ENCODE measurements at regions not wholly inside any gene's neighbourhood (a gene's known extent, or its start where the extent isn't known, plus 50 kb on each side); places are given as distances from the start of the nearest gene placed in this dataset.

DNA sequence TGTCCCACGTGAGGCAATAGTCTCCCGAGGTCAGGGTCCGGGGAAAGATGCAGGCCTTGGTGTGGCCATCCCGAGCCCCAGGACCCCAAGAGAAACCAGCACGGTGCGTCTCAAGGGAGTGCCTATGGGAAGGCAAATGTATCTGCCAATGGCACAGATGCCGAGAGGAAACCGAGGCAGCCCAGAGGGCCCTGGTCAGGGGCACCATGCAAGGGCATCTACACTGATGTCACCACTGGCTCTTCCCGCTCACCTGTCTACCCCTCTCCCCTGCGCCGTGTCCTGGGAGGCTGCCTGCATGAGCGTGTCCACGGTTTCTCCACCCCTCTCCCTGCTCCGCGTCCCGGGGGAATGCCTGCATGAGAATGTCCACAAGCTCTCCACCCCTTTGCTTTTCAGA lies 1318.8 kb downstream of the TBC1D22A start:
- Histone ChIP-seq H3F3A (ENCODE audit: control insufficient read depth, insufficient read depth) (peaks cover 10% of the 10 kb centered on the region), H3K27ac (ENCODE audit: low read depth, low read length) (no peak overlapping the region), H3K36me3 (ENCODE audit: control insufficient read depth, low read length) (no peaks in the 10 kb centered on the region), H3K4me1 (ENCODE audit: control insufficient read depth, low read length) (peaks cover 100% of the 10 kb centered on the region), H3K9me3 (ENCODE audit: control insufficient read depth, insufficient read depth, low read length) (no peaks in the 10 kb centered on the region), H3K9me2 (replicated peaks; ENCODE audit: control insufficient read depth, low read length) (no peaks in the 10 kb centered on the region), H4K20me1 (ENCODE audit: control insufficient read depth, insufficient read depth, low read depth, low read length) (no peaks in the 10 kb centered on the region), H3K4me2 (ENCODE audit: low read length) (no peak overlapping the region), H3K27me3 (ENCODE audit: control insufficient read depth, low read length) (no peaks in the 10 kb centered on the region), H3K4me3 (ENCODE audit: low read length) (no peak overlapping the region), H3K79me2 (ENCODE audit: control insufficient read depth, low read length) (no peaks in the 10 kb centered on the region)
- no peak for TF ChIP-seq EZH2phosphoT487 (IDR thresholded peaks at IDR 0.05; ENCODE audit: borderline replicate concordance, low read length)
- TF ChIP-seq, protein P1, sequence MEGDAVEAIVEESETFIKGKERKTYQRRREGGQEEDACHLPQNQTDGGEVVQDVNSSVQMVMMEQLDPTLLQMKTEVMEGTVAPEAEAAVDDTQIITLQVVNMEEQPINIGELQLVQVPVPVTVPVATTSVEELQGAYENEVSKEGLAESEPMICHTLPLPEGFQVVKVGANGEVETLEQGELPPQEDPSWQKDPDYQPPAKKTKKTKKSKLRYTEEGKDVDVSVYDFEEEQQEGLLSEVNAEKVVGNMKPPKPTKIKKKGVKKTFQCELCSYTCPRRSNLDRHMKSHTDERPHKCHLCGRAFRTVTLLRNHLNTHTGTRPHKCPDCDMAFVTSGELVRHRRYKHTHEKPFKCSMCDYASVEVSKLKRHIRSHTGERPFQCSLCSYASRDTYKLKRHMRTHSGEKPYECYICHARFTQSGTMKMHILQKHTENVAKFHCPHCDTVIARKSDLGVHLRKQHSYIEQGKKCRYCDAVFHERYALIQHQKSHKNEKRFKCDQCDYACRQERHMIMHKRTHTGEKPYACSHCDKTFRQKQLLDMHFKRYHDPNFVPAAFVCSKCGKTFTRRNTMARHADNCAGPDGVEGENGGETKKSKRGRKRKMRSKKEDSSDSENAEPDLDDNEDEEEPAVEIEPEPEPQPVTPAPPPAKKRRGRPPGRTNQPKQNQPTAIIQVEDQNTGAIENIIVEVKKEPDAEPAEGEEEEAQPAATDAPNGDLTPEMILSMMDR (IDR thresholded peaks at IDR 0.05; ENCODE audit: low read depth, low read length, poor library complexity, severe bottlenecking), result no peak

- peaks cover 96% of the 10 kb centered on the region for H3K4me1 ChIP-seq (ENCODE audit: control insufficient read depth, low read length)
- H3K4me3 ChIP-seq (ENCODE audit: low read length), result no peak overlapping the region
- TF ChIP-seq EZH2phosphoT487 (IDR thresholded peaks at IDR 0.05; ENCODE audit: borderline replicate concordance, low read length), result no peak
- TF ChIP-seq, protein P1 (IDR thresholded peaks at IDR 0.05; ENCODE audit: low read depth, low read length, poor library complexity, severe bottlenecking), result no peak
- no peaks in the 10 kb centered on the region for H3K27me3 ChIP-seq (ENCODE audit: control insufficient read depth, low read length)
- H4K20me1 ChIP-seq (ENCODE audit: control insufficient read depth, insufficient read depth, low read depth, low read length), result no peaks in the 10 kb centered on the region
- H3K9me2 ChIP-seq (replicated peaks; ENCODE audit: control insufficient read depth, low read length), result no peaks in the 10 kb centered on the region
- peak overlapping the region; percentile 38 for H3K4me2 ChIP-seq (ENCODE audit: low read length)
- peaks cover 10% of the 10 kb centered on the region for H3F3A ChIP-seq (ENCODE audit: control insufficient read depth, insufficient read depth)
- H3K79me2 ChIP-seq (ENCODE audit: control insufficient read depth, low read length), result no peaks in the 10 kb centered on the region
- H3K27ac ChIP-seq (ENCODE audit: low read depth, low read length), result no peak overlapping the region
- no peaks in the 10 kb centered on the region for H3K9me3 ChIP-seq (ENCODE audit: control insufficient read depth, insufficient read depth, low read length)
- H3K36me3 ChIP-seq (ENCODE audit: control insufficient read depth, low read length), result no peaks in the 10 kb centered on the region
Measured at GRCh38 chr22:48080316-48081165, 1318.1 kb downstream of the TBC1D22A start.

- Histone ChIP-seq H3K27ac (ENCODE audit: low read depth, low read length) (no peak overlapping the region), H3K79me2 (ENCODE audit: control insufficient read depth, low read length) (no peaks in the 10 kb centered on the region), H3K27me3 (ENCODE audit: control insufficient read depth, low read length) (no peaks in the 10 kb centered on the region), H3K9me2 (replicated peaks; ENCODE audit: control insufficient read depth, low read length) (no peaks in the 10 kb centered on the region), H3K4me1 (ENCODE audit: control insufficient read depth, low read length) (peaks cover 91% of the 10 kb centered on the region), H3K9me3 (ENCODE audit: control insufficient read depth, insufficient read depth, low read length) (no peaks in the 10 kb centered on the region), H3F3A (ENCODE audit: control insufficient read depth, insufficient read depth) (peaks cover 10% of the 10 kb centered on the region), H4K20me1 (ENCODE audit: control insufficient read depth, insufficient read depth, low read depth, low read length) (no peaks in the 10 kb centered on the region), H3K4me2 (ENCODE audit: low read length) (peak overlapping the region; percentile 38), H3K4me3 (ENCODE audit: low read length) (0 out of 2 replicates have a peak overlapping the region, but pooled peaks have one; percentile 2), H3K36me3 (ENCODE audit: control insufficient read depth, low read length) (no peaks in the 10 kb centered on the region)
- TF ChIP-seq, protein P1 (IDR thresholded peaks at IDR 0.05; ENCODE audit: low read depth, low read length, poor library complexity, severe bottlenecking), result no peak
- TF ChIP-seq EZH2phosphoT487 (IDR thresholded peaks at IDR 0.05; ENCODE audit: borderline replicate concordance, low read length), result no peak
Measured at GRCh38 chr22:48079505-48080290, 1317.2 kb downstream of the TBC1D22A start.
